ENCODE measurements at regions not wholly inside any gene's neighbourhood (a gene's known extent, or its start where the extent isn't known, plus 50 kb on each side); places are given as distances from the start of the nearest gene placed in this dataset.

DNA sequence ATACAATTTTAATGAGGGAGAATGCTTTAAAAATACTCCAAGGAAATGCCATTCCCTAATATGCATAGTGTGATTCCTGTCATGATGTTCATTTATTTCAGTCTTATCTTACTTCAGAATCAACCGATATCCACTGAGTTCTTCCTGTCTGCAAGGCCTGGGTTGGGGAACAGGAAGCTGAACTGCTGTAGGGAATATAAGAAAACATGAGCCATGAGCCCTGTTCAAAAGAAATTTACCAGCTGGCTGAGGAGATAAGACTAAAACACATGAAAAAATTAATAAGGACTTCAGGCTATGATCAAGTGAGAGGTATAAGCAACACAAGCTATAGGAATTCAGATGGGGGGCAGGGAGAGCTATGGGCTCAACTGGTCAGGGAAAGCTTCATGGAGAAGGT is 184.7 kb downstream of the PLPP4 start:
- DNase-seq = peak in 1 of 2 donors; percentile 78

DNA sequence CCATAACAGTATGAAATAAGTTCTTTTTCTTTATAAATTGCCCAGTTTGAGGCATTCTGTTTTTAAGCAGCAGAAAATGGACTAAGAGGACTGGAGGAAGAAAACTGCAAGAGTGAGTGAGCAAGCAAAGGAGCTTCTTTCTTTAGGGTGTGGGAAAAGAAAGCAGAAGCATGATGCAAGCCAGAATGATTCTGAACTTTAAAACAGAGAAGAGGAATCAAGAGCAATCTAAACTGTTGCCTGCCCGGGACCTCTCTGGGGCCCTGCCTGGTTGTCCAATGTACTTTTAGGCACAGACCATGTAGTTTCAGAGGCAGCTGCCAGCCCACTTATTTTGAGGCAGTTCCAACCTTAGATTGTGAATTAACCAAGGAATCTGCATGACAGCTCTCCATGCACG is 186.3 kb downstream of the PLPP4 start:
- peak in 1 of 2 donors; percentile 39 for DNase-seq

DNA sequence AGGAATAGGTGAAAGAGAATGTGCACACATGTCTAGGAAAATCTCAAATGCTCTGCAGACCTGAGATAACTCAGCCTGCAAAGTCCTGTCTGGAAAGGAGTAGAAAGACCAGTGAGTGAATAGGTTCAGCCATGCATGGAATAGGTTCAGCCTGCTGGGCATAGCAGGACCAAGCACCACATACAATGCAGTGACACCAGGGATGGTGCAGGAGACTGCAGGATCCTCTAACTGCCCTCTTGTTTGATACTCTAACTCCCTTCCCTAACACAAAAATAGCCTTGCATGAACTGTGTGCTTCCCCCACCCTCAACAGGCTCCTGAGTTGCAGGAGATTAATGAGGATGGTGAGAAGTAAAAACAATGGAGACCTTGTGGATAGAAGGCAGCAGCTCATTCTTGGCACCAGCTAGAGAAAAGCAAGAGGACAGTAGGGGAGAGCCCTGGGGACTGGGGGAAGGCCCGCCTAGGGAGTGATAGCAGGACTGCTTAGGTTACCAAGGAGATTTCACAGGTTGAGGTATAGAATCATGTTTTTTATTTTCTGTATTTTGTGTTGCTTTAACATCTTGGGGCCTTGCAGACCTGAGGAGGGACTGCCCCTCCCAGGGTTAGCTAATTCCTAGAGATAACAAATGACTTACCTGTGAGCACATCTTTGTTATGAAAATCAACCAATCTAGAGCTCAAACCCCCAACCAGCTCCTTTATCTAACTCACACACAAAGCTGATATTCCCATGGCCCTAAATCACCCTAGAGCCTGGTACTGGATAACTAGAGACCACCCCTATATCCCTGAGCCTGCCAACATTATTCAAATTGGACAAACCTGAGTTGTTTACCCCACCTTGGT is 187.8 kb downstream of the PLPP4 start:
- DNase-seq = no peak

DNA sequence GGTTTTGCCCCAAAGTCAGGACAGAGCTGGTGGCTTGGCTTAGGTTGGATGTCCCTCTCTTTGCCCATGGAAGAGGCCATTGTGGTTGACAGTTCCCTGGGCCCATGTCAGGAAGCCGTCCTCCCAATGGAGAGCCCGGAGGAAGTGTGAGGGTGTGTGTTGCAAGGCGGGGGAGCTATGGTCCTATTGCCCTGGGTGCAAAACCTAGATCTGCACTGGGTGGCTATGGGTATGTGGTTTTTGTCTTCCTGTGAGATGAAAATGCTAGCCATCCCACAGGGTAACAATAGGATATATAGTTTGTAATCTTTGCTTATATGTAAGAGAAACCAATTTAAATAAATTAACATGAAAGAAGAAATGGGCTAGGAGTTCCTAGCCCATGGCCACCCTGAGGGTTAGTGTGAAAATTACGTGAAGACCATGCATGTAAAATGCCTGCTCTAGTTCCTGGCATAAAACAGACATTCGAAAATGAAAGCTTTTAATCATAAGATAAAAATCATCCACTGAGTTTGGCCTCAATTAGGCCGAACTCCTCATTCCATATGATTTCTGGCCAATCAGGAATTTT is 189.2 kb downstream of the PLPP4 start:
- DNase-seq = no peak

DNA sequence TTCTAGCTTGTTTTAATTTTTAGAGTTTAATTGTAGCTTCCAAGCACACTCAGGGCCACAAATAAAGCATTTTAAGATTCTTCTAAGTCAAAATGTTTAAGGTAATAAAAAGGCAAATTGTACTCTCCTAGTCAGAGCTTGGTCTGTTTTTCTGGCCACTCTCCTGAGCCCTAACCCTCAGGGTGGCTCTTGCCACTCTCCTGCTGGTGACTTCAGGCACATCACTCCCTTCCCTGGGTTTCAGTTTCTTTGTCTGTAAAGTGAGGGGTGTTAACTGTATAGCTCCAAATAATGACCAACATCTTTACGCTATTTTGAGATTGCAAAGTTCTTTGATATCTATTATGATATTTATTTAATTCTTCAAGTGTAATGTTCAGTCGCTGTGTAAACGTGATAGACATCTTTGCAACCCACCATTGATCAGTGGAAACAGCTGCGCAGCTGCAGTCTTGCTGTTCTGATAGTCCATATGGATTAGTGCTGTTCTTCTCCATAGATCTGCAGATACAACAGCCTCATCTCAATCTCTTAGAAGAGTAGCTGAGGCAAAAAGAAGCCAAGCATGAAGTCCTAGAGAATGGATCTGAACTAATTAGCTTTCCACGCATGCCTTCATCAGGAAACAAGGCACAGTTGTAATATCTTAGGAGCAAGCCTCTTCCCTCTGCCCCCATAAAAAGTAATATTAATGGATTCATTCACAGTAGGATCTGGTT is 189.9 kb downstream of the PLPP4 start:
- DNase-seq = no peak

DNA sequence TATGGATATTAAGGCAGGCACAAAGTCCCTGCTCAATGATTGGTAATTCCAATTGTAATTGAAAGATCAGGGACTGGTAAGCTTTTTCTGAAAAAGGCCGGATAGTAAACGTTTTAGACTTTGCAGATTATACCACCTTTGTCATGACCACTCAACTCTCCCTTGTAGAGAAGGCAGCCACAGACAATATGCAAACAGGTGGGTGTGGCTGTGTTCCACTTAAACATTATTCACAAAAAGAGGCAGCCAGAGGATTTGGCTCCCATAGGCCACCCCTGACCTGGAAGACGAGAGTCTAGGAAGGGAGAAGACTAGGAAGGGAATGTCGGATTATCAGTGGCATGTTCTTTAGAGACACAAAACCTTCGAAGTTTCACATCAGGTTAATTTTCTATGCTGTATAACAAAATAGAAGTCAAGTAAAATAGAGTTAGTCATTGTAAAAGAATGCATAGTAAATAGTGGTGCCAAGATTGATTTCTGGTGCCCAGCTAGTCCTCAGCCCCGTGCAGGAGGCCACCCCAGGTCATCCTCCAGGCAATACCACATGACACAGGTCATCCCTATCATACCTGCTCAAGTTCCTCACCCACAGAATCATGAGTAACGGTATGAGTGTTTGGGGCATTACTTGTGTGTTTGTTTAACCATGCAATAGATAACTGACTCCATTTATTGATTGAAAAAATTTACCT is 193.8 kb downstream of the PLPP4 start:
- no peak for DNase-seq

DNA sequence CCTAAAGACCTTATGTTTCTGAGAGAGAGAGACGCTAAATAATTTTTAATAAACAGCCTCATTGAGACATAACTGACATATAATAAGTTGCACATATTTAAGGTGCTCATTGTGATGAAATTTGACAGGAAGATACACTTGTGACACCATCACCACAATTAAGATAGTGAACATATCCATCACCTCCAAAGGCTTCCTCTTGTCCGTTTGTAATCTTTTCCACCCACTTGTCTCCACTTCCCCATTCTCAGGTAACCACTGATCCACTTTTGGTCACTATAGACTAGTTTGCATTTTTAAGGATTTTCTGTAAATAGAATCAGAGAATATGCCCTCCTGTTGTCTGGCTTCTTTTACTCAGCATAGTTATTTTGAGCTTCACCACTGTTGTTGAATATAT is 195.1 kb upstream of the WDR11 start:
- no peak for DNase-seq

DNA sequence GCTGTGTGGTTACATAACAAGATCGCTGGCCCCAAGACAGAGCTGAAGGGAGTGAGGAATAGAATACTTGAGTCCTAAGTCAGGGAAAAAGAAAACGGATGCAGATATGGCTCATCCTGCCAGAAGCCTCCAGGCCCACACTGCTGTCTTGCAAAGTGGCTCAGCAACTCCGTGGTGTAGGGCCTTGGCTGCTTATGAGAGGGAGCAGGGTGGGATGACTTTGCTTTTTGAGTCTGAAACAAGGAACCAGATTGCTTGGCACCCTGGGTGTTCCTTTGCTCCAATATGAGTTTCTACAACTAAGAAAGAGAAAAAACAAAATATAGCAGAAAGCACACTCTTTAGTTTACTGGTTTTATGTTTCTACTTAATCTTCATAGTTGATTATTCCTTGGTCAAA is 193.8 kb upstream of the WDR11 start:
- peak in 1 of 2 donors; percentile 31 for DNase-seq

DNA sequence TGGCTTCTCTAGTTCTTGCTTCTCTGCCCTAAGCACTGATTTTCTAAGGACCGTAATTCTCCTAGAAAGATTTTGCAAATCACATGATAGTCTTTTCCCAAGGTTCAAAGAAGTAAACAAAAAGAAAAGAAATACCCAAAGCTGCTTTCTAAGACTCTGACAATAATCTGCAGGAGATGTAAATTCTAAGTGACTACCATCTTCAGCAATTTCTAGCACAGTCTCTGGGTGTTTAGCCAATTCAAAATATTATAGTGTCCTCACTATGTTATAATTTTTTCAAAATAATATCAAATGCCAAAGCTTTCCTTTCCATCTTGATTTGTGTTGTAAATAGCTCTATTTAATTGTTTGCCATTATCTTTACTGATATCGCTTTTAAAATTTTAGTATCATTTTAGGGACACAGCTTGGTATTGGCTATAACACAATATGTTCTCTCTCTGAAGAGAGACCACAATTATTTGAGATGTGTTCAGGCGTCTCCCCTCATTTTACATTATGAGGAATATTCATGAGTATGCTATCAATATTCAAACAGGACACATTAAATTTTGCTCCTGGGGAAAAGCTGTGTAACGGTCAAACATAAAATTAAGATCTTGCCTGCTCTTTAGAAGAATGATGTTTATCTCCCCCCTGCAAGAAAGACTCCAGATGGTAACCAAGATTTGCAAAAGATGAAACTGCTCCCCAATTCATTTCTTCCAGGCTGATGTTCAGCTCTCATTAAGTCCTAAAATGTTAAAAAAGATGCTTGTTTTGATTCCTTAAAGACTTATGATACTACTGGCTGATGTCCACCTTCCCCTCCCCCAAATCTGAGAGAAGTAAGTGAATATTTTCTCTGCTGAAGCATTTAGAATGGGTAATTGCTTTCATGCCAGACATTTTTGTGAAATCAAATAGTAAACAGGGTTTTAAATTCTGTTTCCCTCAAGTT is 191.9 kb upstream of the WDR11 start:
- no peak for DNase-seq

DNA sequence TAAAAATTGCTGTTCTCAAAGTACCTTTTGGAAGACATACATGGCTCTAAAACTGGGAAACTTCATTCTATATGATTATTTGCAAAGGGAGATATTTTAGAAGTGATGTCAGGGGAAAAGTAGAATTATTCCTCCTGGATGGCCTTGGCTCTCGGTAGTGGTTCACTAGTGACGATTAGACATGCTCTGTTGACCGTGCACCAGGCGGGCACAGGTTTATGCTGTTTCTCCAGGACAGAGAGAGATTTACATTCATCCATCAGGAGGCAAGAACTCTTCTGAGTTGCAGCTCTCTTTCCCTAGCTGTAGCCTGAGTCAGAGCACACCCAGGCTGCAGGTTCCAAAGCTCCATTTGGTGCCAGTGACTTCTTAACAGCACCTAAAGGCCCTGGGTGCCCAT is 184.9 kb upstream of the WDR11 start:
- no peak for DNase-seq

DNA sequence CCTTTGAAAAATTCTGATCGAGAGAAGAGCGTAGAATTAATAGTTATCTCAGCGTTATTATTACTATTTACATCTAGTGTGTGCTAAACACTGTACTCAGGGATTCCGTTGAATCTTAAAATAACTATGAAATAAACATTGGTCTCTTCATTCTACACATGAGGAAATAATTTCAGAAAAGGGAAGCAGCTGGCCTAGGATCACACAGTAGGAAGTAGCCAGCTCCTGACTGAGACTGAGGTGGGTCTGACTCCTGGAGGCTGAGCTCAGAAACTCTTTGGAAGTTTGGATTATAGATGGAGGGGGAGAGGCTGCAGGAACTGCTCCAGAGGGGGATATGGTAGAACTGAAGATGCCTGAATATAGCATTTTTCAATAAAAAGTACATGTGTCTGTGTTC is 183.9 kb upstream of the WDR11 start:
- DNase-seq = peak in 1 of 2 donors; percentile 42

DNA sequence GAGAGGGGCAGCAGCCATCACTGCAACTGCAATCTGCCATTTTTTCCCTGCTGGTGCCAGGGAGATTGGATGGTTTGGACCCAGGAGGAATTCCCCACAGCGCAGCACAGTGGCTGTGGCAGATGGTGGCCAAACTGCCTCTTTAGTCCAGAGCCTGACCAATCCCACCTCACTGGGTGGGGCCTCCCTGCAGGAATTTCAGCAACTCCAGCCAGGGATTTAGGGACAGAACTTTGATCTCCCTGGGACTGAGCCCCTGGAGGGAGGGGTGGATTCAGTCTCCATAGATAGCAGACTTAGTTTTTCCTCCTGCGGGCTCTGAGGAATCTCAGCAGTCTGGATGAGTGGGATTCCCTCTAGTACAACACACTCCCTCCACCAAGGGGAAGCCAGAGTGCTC is 179.7 kb upstream of the WDR11 start:
- no peak for DNase-seq

DNA sequence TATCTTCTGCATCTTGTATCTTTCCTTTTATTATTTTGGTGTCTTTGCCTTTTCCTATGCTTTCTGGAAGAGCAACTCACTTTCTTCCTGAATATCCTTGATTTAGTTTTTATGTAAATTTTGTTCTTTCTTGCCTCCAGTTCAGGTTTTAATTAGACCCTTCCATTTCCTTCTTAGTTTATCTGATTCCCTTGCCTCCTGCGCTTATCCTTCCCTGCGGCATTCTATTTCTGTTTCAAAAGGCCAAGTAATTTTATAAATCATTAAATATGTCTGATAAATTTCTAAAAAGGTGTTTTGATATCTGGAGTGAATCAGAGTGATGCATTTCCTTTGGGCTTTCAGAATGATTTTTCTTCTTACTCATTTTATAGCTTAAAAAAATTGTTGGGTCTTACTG is 167.7 kb upstream of the WDR11 start:
- DNase-seq = no peak

DNA sequence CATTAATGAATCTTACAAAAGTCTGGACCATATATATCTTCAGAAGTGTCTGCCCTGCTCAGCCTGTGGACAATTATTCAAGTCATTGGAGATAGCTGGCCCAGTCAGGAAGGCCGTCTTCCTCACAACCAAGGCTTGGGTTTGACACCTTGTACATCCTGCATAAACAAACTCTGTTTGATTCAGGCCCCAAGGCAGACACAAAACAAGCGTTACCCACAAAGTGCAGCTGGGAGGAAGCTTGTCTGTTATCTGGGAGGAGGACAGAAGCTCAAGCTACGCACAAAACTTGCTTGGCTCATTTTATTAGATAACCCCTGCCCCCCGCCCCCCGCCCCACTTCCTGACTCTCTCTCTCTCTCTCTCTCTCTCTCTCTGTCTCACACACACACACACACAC is 166.9 kb upstream of the WDR11 start:
- DNase-seq = no peak

DNA sequence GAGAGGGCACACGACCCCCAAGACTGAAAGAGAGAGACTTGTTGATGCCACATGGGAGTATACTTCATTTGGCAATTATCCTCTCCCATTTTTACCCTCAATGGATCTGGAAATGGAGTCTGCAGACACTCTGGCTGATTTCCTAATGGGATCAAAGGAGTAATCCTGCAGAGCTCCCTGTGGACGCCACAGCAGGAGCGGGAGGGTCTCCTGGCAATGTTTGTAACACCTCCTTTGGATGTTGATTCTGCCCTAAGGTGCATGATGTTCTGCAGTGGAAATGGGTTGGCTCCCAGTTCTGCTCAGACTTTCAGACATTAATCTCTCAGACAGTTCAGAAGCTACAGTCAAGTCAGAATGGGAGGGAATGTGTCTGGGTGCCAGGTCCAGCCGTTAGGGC is 166.0 kb upstream of the WDR11 start:
- DNase-seq = no peak

DNA sequence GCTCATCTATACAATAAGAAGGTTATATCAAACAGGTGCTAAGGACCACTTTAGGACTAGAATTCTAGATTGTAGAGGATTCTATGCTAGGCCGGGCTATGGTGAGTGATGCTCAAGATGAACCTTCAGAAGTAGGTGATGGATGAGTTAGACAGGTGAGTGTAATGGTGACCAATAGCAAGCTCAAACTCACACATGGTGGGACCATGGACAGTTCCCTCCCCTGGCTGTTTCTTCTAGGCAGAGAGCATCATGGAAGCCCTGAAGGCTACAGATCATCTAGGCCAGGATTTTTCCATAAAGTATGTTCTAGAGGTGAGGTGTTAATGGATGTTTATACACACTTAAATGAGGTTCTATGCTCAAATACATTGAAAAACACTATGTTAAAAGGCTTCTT is 162.2 kb upstream of the WDR11 start:
- DNase-seq = no peak

DNA sequence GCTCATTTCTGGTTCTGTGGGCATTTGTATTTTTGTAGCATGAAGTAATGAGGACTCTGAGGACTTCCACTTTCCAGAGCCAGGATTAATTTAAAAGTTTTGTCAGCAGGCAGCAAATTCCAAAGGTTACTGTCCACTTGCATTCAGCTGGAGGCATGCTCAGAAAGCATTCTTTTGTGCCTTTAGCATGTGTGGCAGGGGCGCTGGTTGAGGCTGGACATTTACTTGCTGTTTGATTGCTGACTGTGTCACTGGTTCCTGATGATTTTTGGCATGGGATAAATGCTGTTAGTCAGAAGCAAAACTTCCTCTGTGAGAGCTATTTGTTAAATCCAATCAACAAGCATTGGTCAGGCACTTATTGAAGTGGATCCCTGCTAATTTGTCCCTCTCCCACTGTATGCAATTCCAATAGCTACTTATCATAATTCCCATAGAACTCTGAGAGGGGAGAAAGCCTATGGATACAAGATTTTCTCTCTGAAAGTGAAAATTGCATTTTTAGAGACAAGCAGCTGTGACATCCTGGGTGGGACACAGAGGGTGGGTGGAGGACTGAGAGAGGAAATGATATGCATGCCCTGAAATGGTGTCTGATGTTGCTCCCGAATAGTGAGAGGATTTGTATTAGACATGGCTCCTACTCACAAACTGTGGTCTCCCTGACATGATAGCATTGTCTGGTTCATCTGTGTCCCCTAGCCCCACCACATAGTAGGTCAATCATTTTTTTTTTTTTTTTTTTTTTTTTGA is 161.2 kb upstream of the WDR11 start:
- DNase-seq = no peak

DNA sequence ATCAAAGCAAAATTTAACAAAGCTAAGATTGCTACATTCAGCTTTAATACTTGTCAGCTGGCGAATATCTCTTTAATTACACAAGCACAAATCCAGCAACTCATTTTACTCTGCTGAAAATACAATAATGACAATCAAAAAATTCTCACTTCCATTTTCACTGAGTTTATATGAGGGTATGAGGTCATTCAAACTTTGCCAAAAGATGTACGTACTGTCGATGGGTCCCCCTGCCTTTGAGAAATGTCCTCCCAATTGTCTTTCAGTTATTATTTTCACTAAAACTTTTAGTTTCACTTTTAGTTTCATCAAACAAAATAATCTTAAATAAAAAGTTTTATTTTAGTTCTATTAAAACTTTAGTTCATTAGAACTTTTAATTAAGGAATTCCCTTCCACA is 159.5 kb upstream of the WDR11 start:
- DNase-seq = peak in 1 of 2 donors; percentile 25

DNA sequence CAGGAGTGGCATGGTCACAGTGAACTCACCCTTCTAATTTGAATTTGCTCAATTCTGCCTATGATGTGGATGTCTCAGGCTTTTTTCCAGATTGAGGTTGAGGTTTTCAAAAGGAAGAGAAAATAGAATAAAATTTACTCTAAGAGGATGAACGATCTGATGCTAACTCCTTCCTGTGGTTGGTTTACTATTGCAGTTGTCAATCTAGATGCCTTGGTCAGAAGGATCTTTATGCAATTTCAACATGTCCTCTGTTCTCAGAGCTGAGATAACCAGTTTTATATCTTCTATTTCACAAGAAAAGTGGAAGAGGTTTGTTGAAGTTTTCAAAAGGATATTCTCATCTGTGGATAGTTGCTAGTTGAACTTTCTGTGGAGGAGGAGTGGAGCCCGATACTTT is 150.7 kb upstream of the WDR11 start:
- no peak for DNase-seq

DNA sequence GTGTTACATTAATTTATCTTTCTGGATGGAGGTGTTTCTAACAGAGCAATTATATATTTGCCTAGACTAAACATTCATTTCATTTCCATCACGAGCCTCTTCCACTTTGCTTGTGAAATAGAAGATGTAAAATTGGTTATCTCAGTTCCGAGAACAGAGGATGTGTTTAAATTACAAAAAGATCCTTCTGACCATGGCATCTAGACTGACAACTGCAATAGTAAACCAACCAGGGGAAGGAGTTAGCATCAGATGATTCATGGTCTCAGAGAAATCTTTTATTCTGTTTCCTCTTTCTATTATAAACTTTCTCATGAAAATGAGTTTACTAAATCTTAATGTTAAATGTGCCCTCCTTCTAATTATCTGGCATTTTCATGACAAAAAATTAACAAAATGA is 149.8 kb upstream of the WDR11 start:
- peak in 1 of 2 donors; percentile 37 for DNase-seq

DNA sequence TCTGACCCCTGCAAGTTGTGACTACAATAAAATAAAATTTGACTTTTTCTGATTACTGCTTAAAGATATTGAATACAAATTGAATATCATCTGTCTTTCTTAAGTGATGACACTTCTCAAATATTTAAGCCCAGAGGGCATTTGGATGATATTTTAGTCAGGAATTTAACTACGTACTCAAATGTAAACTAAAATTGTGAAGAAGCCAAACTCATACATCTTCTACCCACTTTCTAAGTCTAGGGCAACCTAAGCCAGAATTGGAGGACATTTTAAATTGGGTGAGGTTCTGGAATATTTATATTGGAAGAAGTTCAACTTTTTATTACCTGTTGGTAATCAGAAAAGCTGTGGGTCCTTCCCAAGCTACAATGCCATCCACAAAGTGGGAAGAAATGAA is 149.1 kb upstream of the WDR11 start:
- DNase-seq = no peak

DNA sequence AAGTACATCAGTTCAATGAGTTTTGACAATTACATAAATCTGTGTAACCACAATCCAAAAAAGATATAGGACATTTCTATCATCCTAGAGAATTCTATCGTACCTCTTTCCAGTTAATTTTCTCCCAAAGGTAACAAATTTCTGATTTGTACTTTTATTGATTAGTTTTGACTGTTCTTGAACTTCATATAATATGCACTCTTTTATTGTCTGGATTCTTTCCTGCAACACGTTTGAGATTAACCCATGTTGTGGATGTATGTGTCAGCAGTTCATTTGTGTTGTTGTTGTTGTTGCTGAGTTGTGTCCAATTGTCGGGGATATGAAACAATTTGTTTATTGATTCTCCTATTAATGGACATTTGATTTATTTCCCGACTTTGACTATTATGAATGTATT is 145.9 kb upstream of the WDR11 start:
- DNase-seq = no peak

Data from bone marrow (tissue), 2 donors.